HepG2 (cell line): ENCODE measurements at regions not wholly inside any gene's neighbourhood (a gene's known extent, or its start where the extent isn't known, plus 50 kb on each side); places are given as distances from the start of the nearest gene placed in this dataset.
A peak's percentile ranks its signal among the peaks of the same experiment; 100 is the strongest.

ENCODE experiments used
- ATAC-seq: fragments of 200-7000 bp; cut with Tn5 transposase; 3 replicates; pipeline ENCODE4 v1.9.1; 2020; ENCODE audit warnings: mild to moderate bottlenecking, moderate library complexity
- BruUV-seq: library from RNA; stranded (reverse); fragments of 400-500 nt; replicated peaks from 2 replicates; lab custom pipeline; 2021; lab: Mats Ljungman, UMichigan
- CTCF ChIA-PET: fragments of 300-600 bp; formaldehyde crosslinking; extraction: SDS; loops from one replicate; lab custom pipeline; 2021; ENCODE audit warnings: low total read pairs, inconsistent platforms, low intra/inter-chr PET ratio; lab: Yijun Ruan, JAX
- POLR2A ChIA-PET: fragments of 350-600 bp; sonication (Branson Sonifier 250); formaldehyde crosslinking; loops from one replicate; lab custom pipeline; 2020; ENCODE audit warnings: antibody characterized with exemption, inconsistent platforms; lab: Yijun Ruan, JAX
- DNase-seq: peaks from one replicate; pipeline ENCODE4 v3.0.0-alpha.2; 2015; ENCODE audit warnings: low spot score
- FAIRE-seq: peaks from 3 replicates; lab custom pipeline; 2011; peaks lifted over from hg19 to GRCh38; lab: Jason Lieb, UNC
- H2AFZ ChIP-seq: one replicate; pipeline ENCODE4 v1.6.1; 2011; ENCODE audit warnings: low read length, inconsistent platforms
- H3K27ac ChIP-seq: fragments of 300-600 bp; 3 replicates; pipeline ENCODE4 v1.8.0; 2011; ENCODE audit warnings: mixed run types, mild to moderate bottlenecking, mixed read lengths, low read length, inconsistent platforms; ENCODE audit not compliant: insufficient read depth; ENCODE audit errors: extremely low read length
- H3K27me3 ChIP-seq, 2 experiments: fragments of 200-600 bp in 1 of 2; 2 replicates in 1 of 2; 3 replicates in 1 of 2; pipeline versions ENCODE4 v1.6.0 to v1.8.0; 2011; ENCODE audit warnings: low read length in 2 of 2, mild to moderate bottlenecking in 2 of 2, moderate library complexity in 2 of 2, inconsistent platforms in 1 of 2; ENCODE audit not compliant: insufficient read depth in 2 of 2, control insufficient read depth in 1 of 2
- H3K36me3 ChIP-seq, 2 experiments: fragments of 200-600 bp in 1 of 2; replicated peaks in 1 of 2; 2 replicates in 1 of 2; 3 replicates in 1 of 2; pipeline versions ENCODE4 v1.5.1 to v1.8.0; 2011; ENCODE audit warnings: low read length in 2 of 2, inconsistent platforms in 1 of 2; ENCODE audit not compliant: insufficient read depth in 2 of 2, control insufficient read depth in 1 of 2
- H3K4me1 ChIP-seq: 2 replicates; pipeline ENCODE4 v1.5.1; 2012; ENCODE audit warnings: low read length, inconsistent platforms; ENCODE audit not compliant: insufficient read depth
- H3K4me2 ChIP-seq: 2 replicates; pipeline ENCODE4 v1.6.0; 2011; ENCODE audit warnings: low read depth, low read length, inconsistent platforms
- H3K4me3 ChIP-seq, 3 experiments: fragments of 200-600 bp in 1 of 3; sonication (generic), shearing (Covaris generic) in 1 of 3; replicated peaks in 1 of 3; 2 replicates each; pipeline ENCODE4 v1.5.1; 2011 to 2016; ENCODE audit warnings: low read length in 3 of 3, inconsistent platforms in 2 of 3, low read depth in 2 of 3, mild to moderate bottlenecking in 2 of 3, control low read depth in 1 of 3, mixed read lengths in 1 of 3; ENCODE audit not compliant: insufficient read depth in 1 of 3
- H3K79me2 ChIP-seq: one replicate; pipeline ENCODE4 v1.6.1; 2011; ENCODE audit warnings: low read length, inconsistent platforms; ENCODE audit not compliant: insufficient read depth
- H3K9ac ChIP-seq: 2 replicates; pipeline ENCODE4 v1.6.0; 2011; ENCODE audit warnings: mild to moderate bottlenecking, low read depth, low read length, inconsistent platforms; ENCODE audit not compliant: insufficient read depth
- H3K9me3 ChIP-seq: 2 replicates; pipeline ENCODE4 v1.5.1; 2012; ENCODE audit warnings: mild to moderate bottlenecking, low read length
- H4K20me1 ChIP-seq: 2 replicates; pipeline ENCODE4 v1.6.0; 2011; ENCODE audit warnings: inconsistent platforms, mild to moderate bottlenecking, low read length, moderate library complexity; ENCODE audit not compliant: insufficient read depth
- ARHGAP35 ChIP-seq: sonication (generic); formaldehyde crosslinking; IDR thresholded peaks from 2 replicates; pipeline ENCODE4 v1.9.0; 2022; ENCODE audit warnings: mild to moderate bottlenecking, inconsistent platforms, moderate library complexity, missing genetic modification reagents, borderline replicate concordance
- BCL6 ChIP-seq: IDR thresholded peaks from 2 replicates; pipeline ENCODE4 v1.6.1; 2016; ENCODE audit warnings: missing genetic modification reagents, missing compliant biosample characterization
- CEBPB ChIP-seq: IDR thresholded peaks from 2 replicates; pipeline ENCODE4 v1.6.1; 2011; ENCODE audit warnings: low read depth, low read length, improper control_type of control experiment, borderline replicate concordance
- CEBPG ChIP-seq: IDR thresholded peaks from 2 replicates; pipeline ENCODE4 v1.6.1; 2016
- FOSL2 ChIP-seq: sonication (generic); formaldehyde crosslinking; IDR thresholded peaks from 2 replicates; pipeline ENCODE4 v1.4.0; 2020; ENCODE audit warnings: missing genetic modification reagents
- FOXA3 ChIP-seq: IDR thresholded peaks from 2 replicates; pipeline ENCODE4 v1.6.1; 2016; ENCODE audit warnings: missing genetic modification reagents, missing compliant biosample characterization
- HOXA9 ChIP-seq: sonication (generic); formaldehyde crosslinking; IDR thresholded peaks from 2 replicates; pipeline ENCODE4 v1.8.1; 2022; ENCODE audit warnings: missing genetic modification reagents, mild to moderate bottlenecking, moderate library complexity, borderline replicate concordance
- MAFK ChIP-seq, 2 experiments: IDR thresholded peaks in 1 of 2; conservative IDR thresholded peaks in 1 of 2; 2 replicates each; pipeline ENCODE4 v1.6.1; 2011; ENCODE audit warnings: improper control_type of control experiment in 2 of 2, low read length in 2 of 2
- SIX4 ChIP-seq: sonication (generic); formaldehyde crosslinking; IDR thresholded peaks from 2 replicates; pipeline ENCODE4 v1.4.0; 2020; ENCODE audit warnings: missing genetic modification reagents
- SKI ChIP-seq: fragments of 450-650 bp; IDR thresholded peaks from one replicate; pipeline ENCODE4 v1.6.1; 2018; ENCODE audit warnings: mild to moderate bottlenecking; ENCODE audit not compliant: partially characterized antibody
- SOX13 ChIP-seq, 3 experiments: fragments of 450-650 bp in 1 of 3; sonication (generic) in 1 of 3; formaldehyde crosslinking in 1 of 3; IDR thresholded peaks in 2 of 3; conservative IDR thresholded peaks in 1 of 3; 2 replicates each; pipeline versions ENCODE4 v1.5.0 to v1.6.1; 2016 to 2020; ENCODE audit warnings: antibody characterized with exemption in 1 of 3, mild to moderate bottlenecking in 1 of 3, missing compliant biosample characterization in 1 of 3, missing genetic modification reagents in 1 of 3, moderate library complexity in 1 of 3
- TBX3 ChIP-seq: fragments of 450-650 bp; IDR thresholded peaks from 2 replicates; pipeline ENCODE4 v1.6.1; 2017; ENCODE audit warnings: antibody characterized with exemption, mild to moderate bottlenecking, inconsistent platforms, borderline replicate concordance
- ZBTB20 ChIP-seq: sonication (generic); formaldehyde crosslinking; IDR thresholded peaks from 2 replicates; pipeline ENCODE4 v1.8.1; 2023; ENCODE audit warnings: missing genetic modification reagents, low read depth, mild to moderate bottlenecking, borderline replicate concordance
- ZNF232 ChIP-seq: sonication (generic); formaldehyde crosslinking; IDR thresholded peaks from 2 replicates; pipeline ENCODE4 v1.4.0; 2020; ENCODE audit warnings: missing genetic modification reagents, borderline replicate concordance
- ZNF484 ChIP-seq: sonication (generic); formaldehyde crosslinking; IDR thresholded peaks from 2 replicates; pipeline ENCODE4 v1.5.1; 2020; ENCODE audit warnings: mild to moderate bottlenecking, low read depth, missing genetic modification reagents, borderline replicate concordance
- WGBS: methylation state at CpG from one replicate; pipeline ENCODE4 v1.1.6; 2017; ENCODE audit warnings: low lambda C conversion rate; 5-methylcytosine and 5-hydroxymethylcytosine counted together
- in situ Hi-C: cut with HindIII; loops from 2 replicates; pipeline ENCODE4 v1.10.0; 2017; ENCODE audit warnings: low pct_unique_long_range_greater_than_20kb; ENCODE audit not compliant: extremely low pct_ligation_motif_present
- intact Hi-C: fragments of 100-400 bp; cut with micrococcal nuclease; formaldehyde crosslinking; loops from one replicate; pipeline ENCODE4 v1.10.0; 2022; ENCODE audit not compliant: unreplicated experiment
- TF ChIP-seq, protein P1 (sequence below): sonication (generic); formaldehyde crosslinking; IDR thresholded peaks from 2 replicates; pipeline ENCODE4 v1.5.0; 2020; ENCODE audit warnings: missing genetic modification reagents
- TF ChIP-seq, protein P2 (sequence below): IDR thresholded peaks from 2 replicates; pipeline ENCODE4 v1.6.1; 2012; ENCODE audit warnings: low read depth, low read length, improper control_type of control experiment

DNA sequence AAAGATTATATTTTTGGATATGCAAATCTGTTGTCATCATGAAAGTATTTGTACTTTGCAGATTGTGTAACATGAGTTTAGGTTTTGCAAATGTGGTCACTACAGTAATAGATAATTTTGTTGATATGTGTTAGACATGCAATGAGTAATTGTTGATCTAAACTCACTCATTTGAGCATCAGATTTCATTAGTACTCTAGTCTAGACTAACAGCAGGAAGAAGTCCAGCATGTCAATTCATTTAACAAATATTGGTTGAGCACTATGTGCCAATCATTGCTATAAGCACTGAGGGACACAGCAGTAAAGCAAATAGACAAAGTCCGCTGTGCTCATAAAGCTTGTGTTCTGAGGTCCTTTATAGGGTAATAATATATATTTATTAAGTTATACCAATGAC, 350.0 kb downstream of the USP25 start:
- Histone ChIP-seq H3K4me1 (peaks cover 10% of the 10 kb centered on the region; the same call in 1 of the 2 replicates), H4K20me1 (no peaks in the 10 kb centered on the region), H3K79me2 (no peaks in the 10 kb centered on the region), H3K27ac (no peak overlapping the region), H3K9me3 (no peaks in the 10 kb centered on the region), H2AFZ (no peak overlapping the region), H3K27me3 (no peaks in the 10 kb centered on the region), H3K9ac (no peak overlapping the region), H3K4me3 (no peak overlapping the region), H3K4me2 (0 out of 2 replicates have a peak overlapping the region, but pooled peaks have one; percentile 7), H3K36me3 (no peaks in the 10 kb centered on the region)
- peak; percentile 100 for ATAC-seq
- DNase-seq = peak; percentile 72
- WGBS = 0% methylated on average over 1 of the region's 1 CpG
- in situ Hi-C loops (loop anchor here (5.0 kb wide), 1 partner anchor 252 kb away; no protein-coding TSS in a partner anchor), intact Hi-C loops (no loop called here)
- POLR2A ChIA-PET = no interaction called here
- BruUV-seq = no TSS peak
- no peak for FAIRE-seq
- CTCF ChIA-PET = no interaction called here
- no peak for TF ChIP-seq HOXA9 (CRISPR knock-in tag)
- TF ChIP-seq ZNF232 (CRISPR knock-in tag) = no peak
- TF ChIP-seq CEBPB = peak; percentile 41
- TF ChIP-seq TBX3 = peak; percentile 54; the same call in 1 of the 2 replicates
- 0 out of 2 replicates have a peak, but pooled peaks have one; percentile 42 for TF ChIP-seq FOSL2 (CRISPR knock-in tag)
- TF ChIP-seq ZBTB20 (CRISPR knock-in tag) = no peak; the same call in 1 of the 2 replicates
- TF ChIP-seq, protein P1, sequence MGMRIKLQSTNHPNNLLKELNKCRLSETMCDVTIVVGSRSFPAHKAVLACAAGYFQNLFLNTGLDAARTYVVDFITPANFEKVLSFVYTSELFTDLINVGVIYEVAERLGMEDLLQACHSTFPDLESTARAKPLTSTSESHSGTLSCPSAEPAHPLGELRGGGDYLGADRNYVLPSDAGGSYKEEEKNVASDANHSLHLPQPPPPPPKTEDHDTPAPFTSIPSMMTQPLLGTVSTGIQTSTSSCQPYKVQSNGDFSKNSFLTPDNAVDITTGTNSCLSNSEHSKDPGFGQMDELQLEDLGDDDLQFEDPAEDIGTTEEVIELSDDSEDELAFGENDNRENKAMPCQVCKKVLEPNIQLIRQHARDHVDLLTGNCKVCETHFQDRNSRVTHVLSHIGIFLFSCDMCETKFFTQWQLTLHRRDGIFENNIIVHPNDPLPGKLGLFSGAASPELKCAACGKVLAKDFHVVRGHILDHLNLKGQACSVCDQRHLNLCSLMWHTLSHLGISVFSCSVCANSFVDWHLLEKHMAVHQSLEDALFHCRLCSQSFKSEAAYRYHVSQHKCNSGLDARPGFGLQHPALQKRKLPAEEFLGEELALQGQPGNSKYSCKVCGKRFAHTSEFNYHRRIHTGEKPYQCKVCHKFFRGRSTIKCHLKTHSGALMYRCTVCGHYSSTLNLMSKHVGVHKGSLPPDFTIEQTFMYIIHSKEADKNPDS (CRISPR knock-in tag) = 0 out of 2 replicates have a peak, but pooled peaks have one; percentile 56
- peak; percentile 92 for TF ChIP-seq SKI
- TF ChIP-seq CEBPG (CRISPR knock-in tag) = peak; percentile 35; the same call in 1 of the 2 replicates
- TF ChIP-seq FOXA3 = peak; percentile 59; the same call in 1 of the 2 replicates
- TF ChIP-seq ZNF484 (CRISPR knock-in tag) = no peak
- TF ChIP-seq MAFK (conservative IDR thresholded peaks at IDR 0.05 in 1 of 2, IDR thresholded peaks at IDR 0.05 in 1 of 2; ENCODE audit: low read length in 2 of 2) = peak in 1 of 2 experiments; percentile 40; a peak in 1 of 4 replicates
- no peak for TF ChIP-seq ARHGAP35 (CRISPR knock-in tag)
- peak; percentile 67; the same call in 1 of the 2 replicates for TF ChIP-seq SIX4 (CRISPR knock-in tag)
- no peak for TF ChIP-seq SOX13 (IDR thresholded peaks at IDR 0.05)
- TF ChIP-seq SOX13 (CRISPR knock-in tag; conservative IDR thresholded peaks at IDR 0.05 in 1 of 2, IDR thresholded peaks at IDR 0.05 in 1 of 2) = peak in 1 of 2 experiments; percentile 18; a peak in 1 of 4 replicates
- 0 out of 2 replicates have a peak, but pooled peaks have one; percentile 33 for TF ChIP-seq BCL6 (CRISPR knock-in tag)
- TF ChIP-seq, protein P2, sequence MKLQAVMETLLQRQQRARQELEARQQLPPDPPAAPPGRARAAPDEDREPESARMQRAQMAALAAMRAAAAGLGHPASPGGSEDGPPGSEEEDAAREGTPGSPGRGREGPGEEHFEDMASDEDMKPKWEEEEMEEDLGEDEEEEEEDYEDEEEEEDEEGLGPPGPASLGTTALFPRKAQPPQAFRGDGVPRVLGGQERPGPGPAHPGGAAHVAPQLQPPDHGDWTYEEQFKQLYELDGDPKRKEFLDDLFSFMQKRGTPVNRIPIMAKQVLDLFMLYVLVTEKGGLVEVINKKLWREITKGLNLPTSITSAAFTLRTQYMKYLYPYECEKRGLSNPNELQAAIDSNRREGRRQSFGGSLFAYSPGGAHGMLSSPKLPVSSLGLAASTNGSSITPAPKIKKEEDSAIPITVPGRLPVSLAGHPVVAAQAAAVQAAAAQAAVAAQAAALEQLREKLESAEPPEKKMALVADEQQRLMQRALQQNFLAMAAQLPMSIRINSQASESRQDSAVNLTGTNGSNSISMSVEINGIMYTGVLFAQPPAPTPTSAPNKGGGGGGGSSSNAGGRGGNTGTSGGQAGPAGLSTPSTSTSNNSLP = peak; percentile 80
